Brain microvascular endothelial cell (primary cell): ENCODE measurements at regions not wholly inside any gene's neighbourhood (a gene's known extent, or its start where the extent isn't known, plus 50 kb on each side); places are given as distances from the start of the nearest gene placed in this dataset.

Source experiments
- DNase-seq: peaks from one replicate; pipeline ENCODE4 v3.0.0-alpha.2; 2020
- H3K27ac ChIP-seq: fragments of 250-450 bp; sonication (Bioruptor Pico); 2 replicates; pipeline ENCODE4 v1.5.1; 2020; ENCODE audit warnings: mild to moderate bottlenecking, moderate library complexity
- H3K27me3 ChIP-seq: fragments of 250-450 bp; sonication (Bioruptor Pico); replicated peaks from 2 replicates; pipeline ENCODE4 v1.5.1; 2020; ENCODE audit warnings: mild to moderate bottlenecking
- H3K36me3 ChIP-seq: fragments of 250-450 bp; sonication (Bioruptor Pico); replicated peaks from 2 replicates; pipeline ENCODE4 v1.5.1; 2020; ENCODE audit warnings: mild to moderate bottlenecking
- H3K4me3 ChIP-seq: 2 replicates; pipeline ENCODE4 v1.5.1; 2011; ENCODE audit warnings: low read depth, mild to moderate bottlenecking, control low read depth, low read length, moderate library complexity
- in situ Hi-C: cut with HindIII; loops from 2 replicates; pipeline ENCODE4 v1.10.0; 2017; ENCODE audit warnings: low sequenced_read_pairs, low pct_ligation_motif_present
- TF ChIP-seq, protein P1 (sequence below): IDR thresholded peaks from 2 replicates; pipeline ENCODE4 v1.5.1; 2011; ENCODE audit warnings: low read depth, mild to moderate bottlenecking, moderate library complexity, low read length, control low read depth, inconsistent platforms; ENCODE audit errors: missing control alignments

DNA sequence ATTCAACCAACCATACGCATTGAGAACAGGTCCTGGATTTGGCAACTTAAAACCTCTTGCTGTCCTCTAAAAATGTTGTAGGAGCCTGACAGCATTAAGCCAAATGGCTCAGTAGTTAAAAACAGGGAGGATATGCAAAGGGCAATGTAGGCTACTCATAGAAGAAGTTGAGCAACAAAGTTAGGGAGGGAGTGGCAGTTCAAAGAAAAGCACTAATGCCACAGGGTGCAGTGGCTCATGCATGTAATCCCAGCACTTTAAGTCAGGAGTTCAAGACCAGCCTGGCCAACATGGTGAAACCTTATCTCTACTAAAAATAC is 92.9 kb upstream of the ERG start:
- no peaks in the 10 kb centered on the region for H3K36me3 ChIP-seq
- TF ChIP-seq, protein P1, sequence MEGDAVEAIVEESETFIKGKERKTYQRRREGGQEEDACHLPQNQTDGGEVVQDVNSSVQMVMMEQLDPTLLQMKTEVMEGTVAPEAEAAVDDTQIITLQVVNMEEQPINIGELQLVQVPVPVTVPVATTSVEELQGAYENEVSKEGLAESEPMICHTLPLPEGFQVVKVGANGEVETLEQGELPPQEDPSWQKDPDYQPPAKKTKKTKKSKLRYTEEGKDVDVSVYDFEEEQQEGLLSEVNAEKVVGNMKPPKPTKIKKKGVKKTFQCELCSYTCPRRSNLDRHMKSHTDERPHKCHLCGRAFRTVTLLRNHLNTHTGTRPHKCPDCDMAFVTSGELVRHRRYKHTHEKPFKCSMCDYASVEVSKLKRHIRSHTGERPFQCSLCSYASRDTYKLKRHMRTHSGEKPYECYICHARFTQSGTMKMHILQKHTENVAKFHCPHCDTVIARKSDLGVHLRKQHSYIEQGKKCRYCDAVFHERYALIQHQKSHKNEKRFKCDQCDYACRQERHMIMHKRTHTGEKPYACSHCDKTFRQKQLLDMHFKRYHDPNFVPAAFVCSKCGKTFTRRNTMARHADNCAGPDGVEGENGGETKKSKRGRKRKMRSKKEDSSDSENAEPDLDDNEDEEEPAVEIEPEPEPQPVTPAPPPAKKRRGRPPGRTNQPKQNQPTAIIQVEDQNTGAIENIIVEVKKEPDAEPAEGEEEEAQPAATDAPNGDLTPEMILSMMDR: no peak

DNA sequence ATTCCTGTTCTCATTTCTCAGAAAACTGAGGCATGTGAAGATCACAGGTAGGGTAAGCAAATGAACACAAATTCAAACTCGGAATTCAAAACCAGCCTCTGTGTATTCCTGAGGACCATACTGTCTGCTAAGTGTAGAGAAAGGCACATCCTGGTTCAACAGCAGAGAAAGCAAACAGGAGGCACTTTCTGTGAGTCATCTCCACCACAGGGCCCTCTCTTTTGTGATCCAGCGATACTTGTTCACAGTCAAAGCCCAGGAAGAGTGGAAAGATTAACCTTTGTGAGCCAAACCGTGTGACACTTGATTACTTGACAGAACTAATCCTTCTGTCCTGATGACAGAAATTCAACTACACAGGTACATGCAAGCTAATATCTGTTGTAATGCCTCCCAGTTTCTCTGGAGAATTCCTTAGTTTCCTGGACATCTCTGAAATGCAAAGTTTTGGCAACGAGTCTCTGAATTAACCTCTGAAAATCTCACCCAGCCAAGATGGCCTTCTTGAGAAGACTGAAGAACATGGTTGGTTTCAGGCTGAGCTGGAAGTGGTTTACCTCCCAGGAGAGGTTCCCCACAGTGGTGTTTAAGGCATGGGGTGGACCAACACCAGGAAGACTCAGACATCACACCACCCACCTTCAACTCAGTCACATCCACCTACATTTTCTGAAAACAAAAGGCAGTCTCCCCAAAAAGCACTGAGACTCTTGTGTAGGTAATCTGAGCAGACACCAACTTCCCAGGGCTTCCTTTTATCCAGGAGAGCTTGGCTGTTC is 98.2 kb upstream of the ERG start:
- no peak overlapping the region for H3K4me3 ChIP-seq
- in situ Hi-C loops: no loop called here
- no peak overlapping the region for H3K27ac ChIP-seq
- TF ChIP-seq, protein P1: no peak
- no peaks in the 10 kb centered on the region for H3K36me3 ChIP-seq
- H3K27me3 ChIP-seq: peaks cover 3% of the 10 kb centered on the region
- DNase-seq: no peak

More for the DNA sequence above, 92.9 kb upstream of the ERG start:
- Histone ChIP-seq H3K27ac (no peak overlapping the region), H3K4me3 (no peak overlapping the region), H3K27me3 (peaks cover 6% of the 10 kb centered on the region)
- DNase-seq: no peak
- in situ Hi-C loops: no loop called here

- Histone ChIP-seq H3K27me3 (peaks cover 3% of the 10 kb centered on the region), H3K27ac (no peak overlapping the region), H3K36me3 (no peaks in the 10 kb centered on the region), H3K4me3 (no peak overlapping the region)
- no peak for DNase-seq
- in situ Hi-C loops: no loop called here
- TF ChIP-seq, protein P1: no peak
Observed at GRCh38 chr21:38597421-38597820, 99.1 kb upstream of the ERG start.

GRCh38 chr21:38598413-38598812 is 100.1 kb upstream of the ERG start:
- in situ Hi-C loops: no loop called here
- TF ChIP-seq, protein P1: no peak
- Histone ChIP-seq H3K27ac (no peak overlapping the region), H3K36me3 (no peaks in the 10 kb centered on the region), H3K4me3 (no peak overlapping the region), H3K27me3 (peaks cover 3% of the 10 kb centered on the region)
- no peak for DNase-seq

DNA sequence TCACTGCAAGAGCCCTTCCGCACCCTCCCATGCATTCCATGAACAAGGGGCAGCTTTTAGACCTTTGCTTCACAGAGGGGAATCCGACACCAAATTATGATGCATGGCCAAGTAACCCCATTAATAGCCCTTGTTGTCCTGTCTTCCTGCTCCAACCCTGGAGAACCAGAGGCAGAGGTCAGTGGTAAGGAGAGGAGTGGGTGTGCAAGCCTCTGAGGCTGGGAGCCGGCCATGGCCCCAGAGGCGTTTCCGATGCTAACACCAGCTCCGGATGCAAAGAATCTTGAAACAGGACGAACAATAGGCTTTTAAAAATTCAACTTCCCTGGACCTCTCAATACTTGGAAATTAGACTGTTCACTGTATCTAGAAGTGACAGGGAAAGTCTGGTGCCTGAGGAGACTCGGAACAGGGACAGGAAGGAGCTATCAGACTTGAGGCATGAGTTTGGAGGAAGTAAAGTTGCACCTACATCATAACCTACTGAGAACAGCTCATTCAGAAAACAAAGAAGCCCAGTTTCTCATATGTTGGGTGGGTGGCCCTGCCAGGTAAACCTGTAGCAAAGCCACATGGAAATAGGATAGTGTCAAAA is 101.2 kb upstream of the ERG start:
- TF ChIP-seq, protein P1: no peak
- Histone ChIP-seq H3K27ac (no peak overlapping the region), H3K4me3 (no peak overlapping the region), H3K27me3 (peaks cover 3% of the 10 kb centered on the region), H3K36me3 (no peaks in the 10 kb centered on the region)
- in situ Hi-C loops: no loop called here
- no peak for DNase-seq
